Trophoblast cell (in vitro differentiated cells and primary cell): ENCODE measurements at regions not wholly inside any gene's neighbourhood (a gene's known extent, or its start where the extent isn't known, plus 50 kb on each side); places are given as distances from the start of the nearest gene placed in this dataset.

Experiments
- DNase-seq, 2 donors: peaks; one replicate each; pipeline ENCODE4 v3.0.0-alpha.2; 2016
- H2AFZ ChIP-seq: 2 replicates; pipeline ENCODE4 v1.6.1; 2013; ENCODE audit warnings: low read length, moderate library complexity, mild to moderate bottlenecking; ENCODE audit not compliant: insufficient read depth, poor library complexity
- H2AK5ac ChIP-seq: 2 replicates; pipeline ENCODE4 v1.6.1; 2013; ENCODE audit warnings: mild to moderate bottlenecking, low read length
- H2BK120ac ChIP-seq: 2 replicates; pipeline ENCODE4 v1.6.1; 2013; ENCODE audit warnings: low read length, mild to moderate bottlenecking, moderate library complexity; ENCODE audit not compliant: insufficient read depth, poor library complexity
- H2BK12ac ChIP-seq: 2 replicates; pipeline ENCODE4 v1.6.1; 2013; ENCODE audit warnings: mild to moderate bottlenecking, low read length, moderate library complexity
- H2BK5ac ChIP-seq: 2 replicates; pipeline ENCODE4 v1.6.1; 2013; ENCODE audit warnings: low read length, low read depth, moderate library complexity, mild to moderate bottlenecking; ENCODE audit not compliant: poor library complexity
- H3K14ac ChIP-seq: 2 replicates; pipeline ENCODE4 v1.6.1; 2013; ENCODE audit warnings: mild to moderate bottlenecking, low read length
- H3K18ac ChIP-seq: 2 replicates; pipeline ENCODE4 v1.6.1; 2013; ENCODE audit warnings: mild to moderate bottlenecking, low read length
- H3K23ac ChIP-seq: 2 replicates; pipeline ENCODE4 v1.6.1; 2013; ENCODE audit warnings: low read length
- H3K27ac ChIP-seq: 2 replicates; pipeline ENCODE4 v1.5.1; 2013; ENCODE audit warnings: low read depth, mild to moderate bottlenecking, inconsistent platforms, low read length, moderate library complexity
- H3K27me3 ChIP-seq: 2 replicates; pipeline ENCODE4 v1.6.1; 2013; ENCODE audit warnings: inconsistent platforms, mild to moderate bottlenecking, low read length, moderate library complexity; ENCODE audit not compliant: insufficient read depth
- H3K36me3 ChIP-seq, 2 experiments: 1 replicate in 1 of 2; 2 replicates in 1 of 2; pipeline ENCODE4 v1.6.1; 2013; ENCODE audit warnings: low read length in 2 of 2, mild to moderate bottlenecking in 2 of 2, moderate library complexity in 1 of 2; ENCODE audit not compliant: insufficient read depth in 2 of 2, control insufficient read depth in 1 of 2
- H3K4ac ChIP-seq: 2 replicates; pipeline ENCODE4 v1.6.1; 2013; ENCODE audit warnings: low read depth, mild to moderate bottlenecking, low read length, moderate library complexity
- H3K4me1 ChIP-seq, 2 experiments: 1 replicate in 1 of 2; 2 replicates in 1 of 2; pipeline ENCODE4 v1.6.1; 2013; ENCODE audit warnings: low read length in 2 of 2, mild to moderate bottlenecking in 2 of 2, moderate library complexity in 1 of 2; ENCODE audit not compliant: insufficient read depth in 2 of 2, control insufficient read depth in 1 of 2
- H3K4me2 ChIP-seq: 2 replicates; pipeline ENCODE4 v1.6.1; 2013; ENCODE audit warnings: inconsistent platforms, mild to moderate bottlenecking, low read length, moderate library complexity
- H3K4me3 ChIP-seq: 2 replicates; pipeline ENCODE4 v1.5.1; 2013; ENCODE audit warnings: mild to moderate bottlenecking, low read depth, low read length, inconsistent platforms
- H3K79me1 ChIP-seq: one replicate; pipeline ENCODE4 v1.6.1; 2013; ENCODE audit warnings: low read length
- H3K79me2 ChIP-seq: 2 replicates; pipeline ENCODE4 v1.6.1; 2013; ENCODE audit warnings: low read length, mild to moderate bottlenecking; ENCODE audit not compliant: control insufficient read depth, insufficient read depth, poor library complexity
- H3K9ac ChIP-seq: 2 replicates; pipeline ENCODE4 v1.6.1; 2013; ENCODE audit warnings: mild to moderate bottlenecking, low read length
- H3K9me3 ChIP-seq: 2 replicates; pipeline ENCODE4 v1.6.1; 2013; ENCODE audit warnings: low read depth, mild to moderate bottlenecking, control low read depth, inconsistent platforms, low read length; ENCODE audit not compliant: insufficient read depth
- H4K12ac ChIP-seq: 2 replicates; pipeline ENCODE4 v1.6.1; 2013; ENCODE audit warnings: low read depth, mild to moderate bottlenecking, low read length, moderate library complexity
- H4K8ac ChIP-seq: 2 replicates; pipeline ENCODE4 v1.6.1; 2013; ENCODE audit warnings: low read depth, mild to moderate bottlenecking, low read length, moderate library complexity
- H4K91ac ChIP-seq: one replicate; pipeline ENCODE4 v1.6.1; 2013; ENCODE audit warnings: low read depth, mild to moderate bottlenecking, low read length, moderate library complexity
- WGBS: extraction: QIAGEN DNeasy Blood & Tissue Kit; methylation state at CpG from one replicate; pipeline ENCODE4 v1.1.7; 2013; ENCODE audit warnings: missing lambda C conversion rate; ENCODE audit not compliant: insufficient read length, insufficient coverage; ENCODE audit errors: extremely low coverage; 5-methylcytosine and 5-hydroxymethylcytosine counted together

DNA sequence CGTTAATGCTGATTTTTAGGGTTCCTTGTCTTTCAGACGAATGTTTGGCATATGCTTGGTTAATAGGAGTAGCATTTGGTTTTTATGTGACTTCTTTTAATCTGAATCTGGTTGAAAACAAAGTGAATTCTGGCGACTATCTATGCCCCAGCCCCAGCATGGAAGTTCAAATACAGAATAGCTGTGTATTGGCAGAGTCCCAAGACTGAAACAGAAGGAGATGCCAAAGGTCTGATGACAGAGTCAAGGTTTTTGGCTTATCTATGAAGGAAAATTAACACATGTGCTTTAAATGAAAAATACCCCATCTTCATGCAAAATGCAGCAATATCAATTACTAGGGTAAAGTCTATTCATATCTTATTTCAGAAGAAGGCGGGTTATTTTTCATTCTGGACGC is 734.8 kb upstream of the NXPH2 start:
- no peaks in the 10 kb centered on the region for H3K9me3 ChIP-seq
- DNase-seq, result no peak
- WGBS, result no CpG with 5 or more reads among the region's 5 CpGs
- H3K23ac ChIP-seq, result no peak overlapping the region
- H3K79me2 ChIP-seq, result no peaks in the 10 kb centered on the region
- no peak overlapping the region for H2BK5ac ChIP-seq
- H3K18ac ChIP-seq, result no peak overlapping the region
- H4K91ac ChIP-seq, result no peak overlapping the region
- H3K4ac ChIP-seq, result no peak overlapping the region
- no peak overlapping the region for H4K12ac ChIP-seq
- H2AK5ac ChIP-seq, result no peak overlapping the region
- no peak overlapping the region for H2AFZ ChIP-seq
- no peaks in the 10 kb centered on the region for H3K27me3 ChIP-seq
- no peaks in the 10 kb centered on the region for H3K79me1 ChIP-seq
- H3K36me3 ChIP-seq, result no peaks in the 10 kb centered on the region
- no peak overlapping the region for H3K27ac ChIP-seq
- no peak overlapping the region for H3K14ac ChIP-seq
- no peak overlapping the region for H2BK12ac ChIP-seq
- no peak overlapping the region for H3K4me3 ChIP-seq
- H3K4me2 ChIP-seq, result no peak overlapping the region
- no peak overlapping the region for H4K8ac ChIP-seq
- H3K4me1 ChIP-seq, result no peaks in the 10 kb centered on the region
- no peak overlapping the region for H3K9ac ChIP-seq
- H2BK120ac ChIP-seq, result no peak overlapping the region

DNA sequence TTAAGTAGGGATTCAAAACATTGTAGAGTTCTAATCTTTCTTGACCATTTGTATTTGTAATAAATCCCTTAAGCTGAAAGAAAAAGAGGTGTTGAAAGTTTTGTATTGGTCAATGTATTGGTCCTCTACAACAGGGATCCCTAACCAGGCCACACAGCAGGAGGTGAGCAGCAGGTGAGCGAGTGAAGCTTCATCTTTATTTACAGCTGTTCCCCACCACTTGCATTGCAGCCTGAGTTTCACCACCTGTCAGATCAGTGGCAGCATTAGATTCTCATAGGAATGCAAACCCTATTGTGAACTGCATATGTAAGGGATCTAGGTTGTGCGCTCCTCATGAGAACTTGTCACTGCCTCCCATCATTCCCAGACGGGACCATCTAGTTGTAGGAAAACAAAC is 715.7 kb upstream of the NXPH2 start:
- Histone ChIP-seq H3K27me3 (no peaks in the 10 kb centered on the region), H3K4me3 (no peak overlapping the region), H2BK120ac (no peak overlapping the region), H4K12ac (no peak overlapping the region), H2AFZ (no peak overlapping the region), H3K27ac (no peak overlapping the region), H2AK5ac (no peak overlapping the region), H4K8ac (no peak overlapping the region), H3K9ac (no peak overlapping the region), H3K14ac (no peak overlapping the region), H2BK5ac (no peak overlapping the region), H4K91ac (no peak overlapping the region), H3K4me1 (no peaks in the 10 kb centered on the region), H3K79me2 (no peaks in the 10 kb centered on the region), H3K4me2 (no peak overlapping the region), H3K18ac (no peak overlapping the region), H3K36me3 (no peaks in the 10 kb centered on the region), H3K23ac (no peak overlapping the region), H3K9me3 (no peaks in the 10 kb centered on the region), H2BK12ac (no peak overlapping the region), H3K4ac (no peak overlapping the region), H3K79me1 (no peaks in the 10 kb centered on the region)
- no peak for DNase-seq
- no CpG with 5 or more reads among the region's 3 CpGs for WGBS

DNA sequence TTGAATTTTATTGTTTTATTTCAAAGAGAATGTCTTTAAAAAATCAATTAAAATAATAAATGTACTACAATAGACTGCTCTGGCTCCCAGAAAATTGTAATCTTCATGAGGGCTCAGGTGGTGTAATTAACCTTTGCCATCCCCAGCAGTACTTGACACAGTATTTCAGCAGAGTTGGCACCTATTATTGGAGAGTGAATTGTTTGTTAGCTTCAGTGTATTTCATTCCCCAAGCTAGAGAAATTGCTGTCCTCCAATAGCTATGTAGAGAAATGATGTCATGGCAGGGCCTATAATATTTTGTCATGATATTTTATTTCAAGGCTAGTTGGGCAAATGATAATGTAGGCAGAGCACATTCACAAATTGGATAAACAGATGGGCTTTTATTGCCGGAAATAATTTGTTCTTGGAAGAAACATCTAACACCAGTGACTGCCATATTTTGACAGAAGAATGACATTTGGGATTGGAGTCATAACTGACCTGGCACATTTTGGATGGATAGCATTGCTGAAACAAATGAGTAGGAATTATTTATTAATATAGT is 712.0 kb upstream of the NXPH2 start:
- no CpG with 5 or more reads among the region's 1 CpG for WGBS
- Histone ChIP-seq H3K79me2 (no peaks in the 10 kb centered on the region), H4K91ac (no peak overlapping the region), H3K9me3 (no peaks in the 10 kb centered on the region), H3K36me3 (no peaks in the 10 kb centered on the region), H3K4me3 (no peak overlapping the region), H3K27ac (no peak overlapping the region), H3K4me1 (no peaks in the 10 kb centered on the region), H3K4me2 (no peak overlapping the region), H3K79me1 (no peaks in the 10 kb centered on the region), H3K4ac (no peak overlapping the region), H2BK12ac (no peak overlapping the region), H4K8ac (no peak overlapping the region), H2BK120ac (no peak overlapping the region), H3K18ac (no peak overlapping the region), H3K23ac (no peak overlapping the region), H4K12ac (no peak overlapping the region), H3K27me3 (no peaks in the 10 kb centered on the region), H2AK5ac (no peak overlapping the region), H2BK5ac (no peak overlapping the region), H3K9ac (no peak overlapping the region), H3K14ac (no peak overlapping the region), H2AFZ (no peak overlapping the region)
- no peak for DNase-seq

DNA sequence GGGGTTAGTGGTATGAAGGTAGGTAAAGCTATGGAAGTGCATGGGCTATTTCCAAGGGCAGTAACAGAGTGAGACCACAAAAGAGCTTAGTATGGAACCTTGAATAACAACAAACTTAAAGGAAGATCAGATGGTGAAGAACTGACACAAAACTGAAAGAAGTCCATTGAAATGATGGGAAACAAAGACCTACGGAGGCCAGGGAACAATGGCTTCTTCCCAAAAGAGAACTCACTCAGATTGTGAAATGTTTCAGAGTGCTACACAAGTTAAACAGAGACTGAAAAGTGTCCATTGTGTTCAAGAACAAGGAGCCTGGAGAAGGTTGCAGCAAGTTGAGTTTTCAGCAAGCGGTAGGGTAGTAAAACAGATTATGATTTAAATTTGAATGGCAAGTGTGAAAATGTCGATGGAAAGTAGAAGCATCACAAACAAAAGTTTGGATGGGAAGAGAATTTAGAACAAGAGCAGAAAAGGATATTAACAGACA is 700.0 kb upstream of the NXPH2 start:
- Histone ChIP-seq H4K8ac (no peak overlapping the region), H3K4me1 (no peaks in the 10 kb centered on the region), H3K4ac (no peak overlapping the region), H3K4me2 (no peak overlapping the region), H4K91ac (no peak overlapping the region), H2AFZ (no peak overlapping the region), H3K9me3 (no peaks in the 10 kb centered on the region), H3K79me2 (no peaks in the 10 kb centered on the region), H2AK5ac (no peak overlapping the region), H3K36me3 (no peaks in the 10 kb centered on the region), H2BK120ac (no peak overlapping the region), H3K27ac (no peak overlapping the region), H2BK12ac (no peak overlapping the region), H3K79me1 (no peaks in the 10 kb centered on the region), H3K4me3 (no peak overlapping the region), H3K9ac (no peak overlapping the region), H3K27me3 (no peaks in the 10 kb centered on the region), H3K14ac (no peak overlapping the region), H3K23ac (no peak overlapping the region), H4K12ac (no peak overlapping the region), H3K18ac (no peak overlapping the region), H2BK5ac (no peak overlapping the region)
- no CpG with 5 or more reads among the region's 3 CpGs for WGBS
- no peak for DNase-seq
